Keratinocyte (primary cell): ENCODE measurements at regions not wholly inside any gene's neighbourhood (a gene's known extent, or its start where the extent isn't known, plus 50 kb on each side); places are given as distances from the start of the nearest gene placed in this dataset.

Experiments used
- DNase-seq: peaks from one replicate; pipeline ENCODE4 v3.0.0-alpha.2; 2011; ENCODE audit warnings: low read depth, missing footprints, low spot score
- FAIRE-seq: peaks from 2 replicates; lab custom pipeline; 2011; peaks lifted over from hg19 to GRCh38; lab: Jason Lieb, UNC
- H2AFZ ChIP-seq: 2 replicates; pipeline ENCODE4 v1.6.0; 2012; ENCODE audit warnings: low read length, control low read depth, inconsistent platforms; ENCODE audit not compliant: control insufficient read depth
- H3K27ac ChIP-seq: 2 replicates; pipeline ENCODE4 v1.5.1; 2011; ENCODE audit warnings: low read length; ENCODE audit not compliant: control insufficient read depth, insufficient read depth
- H3K27me3 ChIP-seq: 3 replicates; pipeline ENCODE4 v1.6.0; 2011; ENCODE audit warnings: low read length; ENCODE audit not compliant: control insufficient read depth, insufficient read depth; ENCODE audit errors: extremely low read depth
- H3K36me3 ChIP-seq, 2 experiments: 2 replicates in 1 of 2; 3 replicates in 1 of 2; pipeline ENCODE4 v1.5.1; 2011; ENCODE audit warnings: low read length in 2 of 2, mild to moderate bottlenecking in 1 of 2; ENCODE audit not compliant: control insufficient read depth in 2 of 2, insufficient read depth in 2 of 2; ENCODE audit errors: extremely low read depth in 1 of 2
- H3K4me1 ChIP-seq: 3 replicates; pipeline ENCODE4 v1.5.1; 2011; ENCODE audit warnings: low read length; ENCODE audit not compliant: control insufficient read depth, insufficient read depth; ENCODE audit errors: extremely low read depth
- H3K4me2 ChIP-seq: 3 replicates; pipeline ENCODE4 v1.6.0; 2011; ENCODE audit warnings: low read depth, low read length; ENCODE audit not compliant: control insufficient read depth, insufficient read depth; ENCODE audit errors: extremely low read depth
- H3K4me3 ChIP-seq, 3 experiments: fragments of 200-600 bp in 1 of 3; sonication (generic) in 1 of 3; 2 replicates in 2 of 3; 3 replicates in 1 of 3; pipeline ENCODE4 v1.5.1; 2011 to 2016; ENCODE audit warnings: low read length in 3 of 3, mild to moderate bottlenecking in 3 of 3, control low read depth in 2 of 3, inconsistent platforms in 1 of 3, low read depth in 1 of 3, mixed read lengths in 1 of 3, mixed run types in 1 of 3, moderate library complexity in 1 of 3; ENCODE audit not compliant: control insufficient read depth in 2 of 3, insufficient read depth in 2 of 3; ENCODE audit errors: extremely low read depth in 1 of 3
- H3K79me2 ChIP-seq: 2 replicates; pipeline ENCODE4 v1.6.0; 2012; ENCODE audit warnings: low read length; ENCODE audit not compliant: control insufficient read depth, insufficient read depth
- H3K9ac ChIP-seq: 3 replicates; pipeline ENCODE4 v1.6.0; 2011; ENCODE audit warnings: low read length; ENCODE audit not compliant: control insufficient read depth, insufficient read depth; ENCODE audit errors: extremely low read depth
- H3K9me1 ChIP-seq: 3 replicates; pipeline ENCODE4 v1.6.0; 2011; ENCODE audit warnings: low read length; ENCODE audit not compliant: control insufficient read depth, insufficient read depth; ENCODE audit errors: extremely low read depth
- H3K9me3 ChIP-seq: 2 replicates; pipeline ENCODE4 v1.5.1; 2012; ENCODE audit warnings: low read depth, low read length; ENCODE audit not compliant: control insufficient read depth
- H4K20me1 ChIP-seq: 3 replicates; pipeline ENCODE4 v1.6.0; 2011; ENCODE audit warnings: low read length; ENCODE audit not compliant: control insufficient read depth, insufficient read depth; ENCODE audit errors: extremely low read depth
- EZH2 ChIP-seq: IDR thresholded peaks from one replicate; pipeline ENCODE4 v1.6.1; 2012; ENCODE audit warnings: inconsistent platforms, mild to moderate bottlenecking, low read length, moderate library complexity
- dilution Hi-C: fragments of 300-500 bp; cut with MboI; formaldehyde crosslinking; loops from one replicate; pipeline ENCODE4 v1.7.0; 2020; ENCODE audit warnings: low sequenced_read_pairs; ENCODE audit not compliant: extremely low pct_ligation_motif_present
- TF ChIP-seq, protein P1 (sequence below), 3 experiments: IDR thresholded peaks in 1 of 3; conservative IDR thresholded peaks in 1 of 3; optimal IDR thresholded peaks in 1 of 3; 2 replicates in 2 of 3; 3 replicates in 1 of 3; pipeline versions ENCODE3 to v1.5.1; 2011; ENCODE audit warnings: low read length in 3 of 3, mild to moderate bottlenecking in 3 of 3, moderate library complexity in 2 of 3, control low read depth in 1 of 3, inconsistent platforms in 1 of 3; ENCODE audit not compliant: insufficient read depth in 2 of 3; ENCODE audit errors: extremely low read depth in 1 of 3

DNA sequence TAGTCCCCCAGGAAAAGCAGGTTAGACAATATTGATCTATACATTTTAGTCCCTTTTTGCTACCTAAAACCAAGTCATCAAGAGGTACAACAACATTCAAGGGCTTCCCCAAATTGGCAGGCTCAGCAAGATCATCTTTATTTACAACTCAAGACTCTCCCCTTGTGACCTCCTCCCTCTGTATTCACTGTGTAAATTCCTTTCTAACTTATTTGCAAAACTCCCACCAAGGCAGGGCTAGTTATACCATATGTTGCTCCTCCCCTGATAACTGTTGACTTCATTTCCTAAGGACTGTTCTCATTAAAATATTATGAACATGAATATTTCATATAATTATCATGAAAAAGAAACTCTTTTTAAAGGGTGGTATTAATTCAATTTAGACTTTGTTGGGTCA is 275.6 kb downstream of the DTHD1 start:
- H3K4me3 ChIP-seq: no peak overlapping the region
- H3K9me1 ChIP-seq: no peaks in the 10 kb centered on the region
- no peaks in the 10 kb centered on the region for H3K36me3 ChIP-seq
- no peak overlapping the region for H3K4me2 ChIP-seq
- H3K27me3 ChIP-seq: no peaks in the 10 kb centered on the region
- DNase-seq (no peak), FAIRE-seq (no peak)
- H3K9me3 ChIP-seq: no peaks in the 10 kb centered on the region
- dilution Hi-C loops: no loop called here
- no peaks in the 10 kb centered on the region for H4K20me1 ChIP-seq
- H2AFZ ChIP-seq: no peak overlapping the region
- TF ChIP-seq, protein P1, sequence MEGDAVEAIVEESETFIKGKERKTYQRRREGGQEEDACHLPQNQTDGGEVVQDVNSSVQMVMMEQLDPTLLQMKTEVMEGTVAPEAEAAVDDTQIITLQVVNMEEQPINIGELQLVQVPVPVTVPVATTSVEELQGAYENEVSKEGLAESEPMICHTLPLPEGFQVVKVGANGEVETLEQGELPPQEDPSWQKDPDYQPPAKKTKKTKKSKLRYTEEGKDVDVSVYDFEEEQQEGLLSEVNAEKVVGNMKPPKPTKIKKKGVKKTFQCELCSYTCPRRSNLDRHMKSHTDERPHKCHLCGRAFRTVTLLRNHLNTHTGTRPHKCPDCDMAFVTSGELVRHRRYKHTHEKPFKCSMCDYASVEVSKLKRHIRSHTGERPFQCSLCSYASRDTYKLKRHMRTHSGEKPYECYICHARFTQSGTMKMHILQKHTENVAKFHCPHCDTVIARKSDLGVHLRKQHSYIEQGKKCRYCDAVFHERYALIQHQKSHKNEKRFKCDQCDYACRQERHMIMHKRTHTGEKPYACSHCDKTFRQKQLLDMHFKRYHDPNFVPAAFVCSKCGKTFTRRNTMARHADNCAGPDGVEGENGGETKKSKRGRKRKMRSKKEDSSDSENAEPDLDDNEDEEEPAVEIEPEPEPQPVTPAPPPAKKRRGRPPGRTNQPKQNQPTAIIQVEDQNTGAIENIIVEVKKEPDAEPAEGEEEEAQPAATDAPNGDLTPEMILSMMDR (optimal IDR thresholded peaks at IDR 0.05 in 1 of 3, IDR thresholded peaks at IDR 0.05 in 1 of 3, conservative IDR thresholded peaks at IDR 0.05 in 1 of 3; ENCODE audit: extremely low read depth in 1 of 3, insufficient read depth in 2 of 3, low read length in 3 of 3): no peak
- no peak for TF ChIP-seq EZH2
- H3K27ac ChIP-seq: no peak overlapping the region
- no peaks in the 10 kb centered on the region for H3K79me2 ChIP-seq
- H3K9ac ChIP-seq: no peak overlapping the region
- peaks cover 12% of the 10 kb centered on the region for H3K4me1 ChIP-seq

- no peak for TF ChIP-seq EZH2
- Histone ChIP-seq H3K9me3 (no peaks in the 10 kb centered on the region), H3K9ac (no peak overlapping the region), H3K79me2 (no peaks in the 10 kb centered on the region), H2AFZ (no peak overlapping the region), H4K20me1 (no peaks in the 10 kb centered on the region), H3K4me3 (no peak overlapping the region), H3K27ac (no peak overlapping the region), H3K9me1 (no peaks in the 10 kb centered on the region), H3K4me1 (no peaks in the 10 kb centered on the region), H3K27me3 (no peaks in the 10 kb centered on the region), H3K36me3 (no peaks in the 10 kb centered on the region), H3K4me2 (no peak overlapping the region)
- DNase-seq (no peak), FAIRE-seq (no peak)
- dilution Hi-C loops: no loop called here
Measured at GRCh38 chr4:36568575-36568974, 287.2 kb downstream of the DTHD1 start.

- H4K20me1 ChIP-seq: no peaks in the 10 kb centered on the region
- TF ChIP-seq, protein P1 (optimal IDR thresholded peaks at IDR 0.05 in 1 of 3, IDR thresholded peaks at IDR 0.05 in 1 of 3, conservative IDR thresholded peaks at IDR 0.05 in 1 of 3; ENCODE audit: extremely low read depth in 1 of 3, insufficient read depth in 2 of 3, low read length in 3 of 3): no peak
- TF ChIP-seq EZH2: no peak
- H3K36me3 ChIP-seq: no peaks in the 10 kb centered on the region
- no peak for DNase-seq
- H3K9ac ChIP-seq: no peak overlapping the region
- H3K4me3 ChIP-seq: no peak overlapping the region
- no peaks in the 10 kb centered on the region for H3K4me1 ChIP-seq
- no peak overlapping the region for H3K4me2 ChIP-seq
- H3K9me1 ChIP-seq: no peaks in the 10 kb centered on the region
- H2AFZ ChIP-seq: no peak overlapping the region
- FAIRE-seq: no peak
- no peaks in the 10 kb centered on the region for H3K9me3 ChIP-seq
- H3K27ac ChIP-seq: no peak overlapping the region
- dilution Hi-C loops: no loop called here
- no peaks in the 10 kb centered on the region for H3K79me2 ChIP-seq
- H3K27me3 ChIP-seq: no peaks in the 10 kb centered on the region
Measured at GRCh38 chr4:36573441-36573840, 292.0 kb downstream of the DTHD1 start.
